A673 (cell line): ENCODE measurements at regions not wholly inside any gene's neighbourhood (a gene's known extent, or its start where the extent isn't known, plus 50 kb on each side); places are given as distances from the start of the nearest gene placed in this dataset.

Experiments used
- BruUV-seq: library from RNA; stranded (reverse); fragments of 400-500 nt; replicated peaks from 2 replicates; lab custom pipeline; 2021; lab: Mats Ljungman, UMichigan
- CTCF ChIA-PET: fragments of 300-600 bp; sonication (Branson Sonifier 250); formaldehyde crosslinking; loops from one replicate; lab custom pipeline; 2022; ENCODE audit warnings: antibody characterized with exemption; lab: Charles Lee
- POLR2A ChIA-PET: fragments of 300-600 bp; sonication (Branson Sonifier 250); formaldehyde crosslinking; loops from one replicate; lab custom pipeline; 2022; ENCODE audit warnings: antibody characterized with exemption; ENCODE audit not compliant: low non-redundant PET; lab: Charles Lee
- DNase-seq: peaks from one replicate; pipeline ENCODE4 v3.0.0-alpha.2; 2015; ENCODE audit warnings: low spot score
- H3K27ac ChIP-seq: fragments of 200-600 bp; sonication (generic); 2 replicates; pipeline ENCODE4 v1.5.1; 2016; ENCODE audit warnings: mixed run types, low read depth, mild to moderate bottlenecking, mixed read lengths, antibody characterized with exemption, low read length; ENCODE audit not compliant: poor library complexity, severe bottlenecking
- H3K27me3 ChIP-seq: fragments of 200-600 bp; sonication (generic); replicated peaks from 2 replicates; pipeline ENCODE4 v1.6.1; 2017; ENCODE audit warnings: mixed run types, low read depth, mild to moderate bottlenecking, mixed read lengths, antibody characterized with exemption, low read length; ENCODE audit not compliant: insufficient read depth, poor library complexity
- H3K36me3 ChIP-seq: fragments of 200-600 bp; sonication (generic); 2 replicates; pipeline ENCODE4 v1.6.1; 2016; ENCODE audit warnings: mixed run types, mild to moderate bottlenecking, mixed read lengths, antibody characterized with exemption, low read length; ENCODE audit not compliant: insufficient read depth, poor library complexity, severe bottlenecking
- H3K4me1 ChIP-seq: fragments of 200-600 bp; sonication (generic); 2 replicates; pipeline ENCODE4 v1.6.1; 2017; ENCODE audit warnings: mixed run types, mild to moderate bottlenecking, mixed read lengths, antibody characterized with exemption, low read length; ENCODE audit not compliant: insufficient read depth, poor library complexity, severe bottlenecking
- H3K4me3 ChIP-seq: fragments of 200-600 bp; sonication (generic); 2 replicates; pipeline ENCODE4 v1.5.1; 2016; ENCODE audit warnings: low read depth, mixed run types, mild to moderate bottlenecking, mixed read lengths, low read length; ENCODE audit not compliant: poor library complexity, severe bottlenecking
- H3K9me3 ChIP-seq: fragments of 200-600 bp; sonication (generic); 2 replicates; pipeline ENCODE4 v1.6.1; 2016; ENCODE audit warnings: mixed run types, low read depth, mild to moderate bottlenecking, mixed read lengths, antibody characterized with exemption, low read length; ENCODE audit not compliant: poor library complexity, severe bottlenecking
- EZH2 ChIP-seq: fragments of 200-600 bp; sonication (generic); IDR thresholded peaks from 2 replicates; pipeline ENCODE4 v1.6.1; 2017; ENCODE audit warnings: borderline replicate concordance, low read depth, mild to moderate bottlenecking, mixed read lengths, antibody characterized with exemption, low read length; ENCODE audit not compliant: poor library complexity, severe bottlenecking
- intact Hi-C: fragments of 100-400 bp; cut with micrococcal nuclease; formaldehyde crosslinking; loops from one replicate; pipeline ENCODE4 v1.10.0; 2022; ENCODE audit not compliant: unreplicated experiment
- TF ChIP-seq, protein P1 (sequence below): fragments of 300-800, 200-600 bp; sonication (generic); conservative IDR thresholded peaks from 2 replicates; pipeline ENCODE4 v1.5.1; 2017; ENCODE audit warnings: low read depth, mild to moderate bottlenecking, antibody characterized with exemption, low read length, moderate library complexity, mixed read lengths

DNA sequence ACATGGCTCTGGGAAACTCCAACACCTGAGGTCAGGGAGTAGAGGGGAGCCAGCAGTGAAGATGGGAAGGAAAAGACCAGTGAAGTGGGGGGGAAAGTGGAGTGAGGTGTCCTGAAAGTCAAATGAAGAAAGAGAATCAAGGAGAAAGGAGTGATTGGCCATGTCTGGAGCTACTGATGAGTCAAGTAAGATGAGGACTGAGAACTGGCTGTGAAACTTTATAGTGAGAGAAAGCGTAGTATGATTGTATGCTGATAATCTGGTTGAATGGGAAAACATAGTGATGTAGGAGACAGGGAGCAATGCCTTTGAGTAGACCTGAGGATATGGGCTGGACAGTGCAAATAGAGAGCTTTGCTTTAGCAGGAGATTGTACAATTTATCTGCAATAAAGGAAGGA is 183.6 kb upstream of the GMDS start:
- Histone ChIP-seq H3K4me1 (no peaks in the 10 kb centered on the region), H3K27me3 (no peaks in the 10 kb centered on the region), H3K27ac (no peak overlapping the region), H3K36me3 (no peaks in the 10 kb centered on the region), H3K4me3 (no peak overlapping the region), H3K9me3 (no peaks in the 10 kb centered on the region)
- TF ChIP-seq, protein P1, sequence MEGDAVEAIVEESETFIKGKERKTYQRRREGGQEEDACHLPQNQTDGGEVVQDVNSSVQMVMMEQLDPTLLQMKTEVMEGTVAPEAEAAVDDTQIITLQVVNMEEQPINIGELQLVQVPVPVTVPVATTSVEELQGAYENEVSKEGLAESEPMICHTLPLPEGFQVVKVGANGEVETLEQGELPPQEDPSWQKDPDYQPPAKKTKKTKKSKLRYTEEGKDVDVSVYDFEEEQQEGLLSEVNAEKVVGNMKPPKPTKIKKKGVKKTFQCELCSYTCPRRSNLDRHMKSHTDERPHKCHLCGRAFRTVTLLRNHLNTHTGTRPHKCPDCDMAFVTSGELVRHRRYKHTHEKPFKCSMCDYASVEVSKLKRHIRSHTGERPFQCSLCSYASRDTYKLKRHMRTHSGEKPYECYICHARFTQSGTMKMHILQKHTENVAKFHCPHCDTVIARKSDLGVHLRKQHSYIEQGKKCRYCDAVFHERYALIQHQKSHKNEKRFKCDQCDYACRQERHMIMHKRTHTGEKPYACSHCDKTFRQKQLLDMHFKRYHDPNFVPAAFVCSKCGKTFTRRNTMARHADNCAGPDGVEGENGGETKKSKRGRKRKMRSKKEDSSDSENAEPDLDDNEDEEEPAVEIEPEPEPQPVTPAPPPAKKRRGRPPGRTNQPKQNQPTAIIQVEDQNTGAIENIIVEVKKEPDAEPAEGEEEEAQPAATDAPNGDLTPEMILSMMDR, result no peak
- no peak for TF ChIP-seq EZH2
- ChIA-PET POLR2A (no interaction called here), CTCF (no interaction called here)
- intact Hi-C loops, result no loop called here
- no peak for DNase-seq
- no TSS peak for BruUV-seq

DNA sequence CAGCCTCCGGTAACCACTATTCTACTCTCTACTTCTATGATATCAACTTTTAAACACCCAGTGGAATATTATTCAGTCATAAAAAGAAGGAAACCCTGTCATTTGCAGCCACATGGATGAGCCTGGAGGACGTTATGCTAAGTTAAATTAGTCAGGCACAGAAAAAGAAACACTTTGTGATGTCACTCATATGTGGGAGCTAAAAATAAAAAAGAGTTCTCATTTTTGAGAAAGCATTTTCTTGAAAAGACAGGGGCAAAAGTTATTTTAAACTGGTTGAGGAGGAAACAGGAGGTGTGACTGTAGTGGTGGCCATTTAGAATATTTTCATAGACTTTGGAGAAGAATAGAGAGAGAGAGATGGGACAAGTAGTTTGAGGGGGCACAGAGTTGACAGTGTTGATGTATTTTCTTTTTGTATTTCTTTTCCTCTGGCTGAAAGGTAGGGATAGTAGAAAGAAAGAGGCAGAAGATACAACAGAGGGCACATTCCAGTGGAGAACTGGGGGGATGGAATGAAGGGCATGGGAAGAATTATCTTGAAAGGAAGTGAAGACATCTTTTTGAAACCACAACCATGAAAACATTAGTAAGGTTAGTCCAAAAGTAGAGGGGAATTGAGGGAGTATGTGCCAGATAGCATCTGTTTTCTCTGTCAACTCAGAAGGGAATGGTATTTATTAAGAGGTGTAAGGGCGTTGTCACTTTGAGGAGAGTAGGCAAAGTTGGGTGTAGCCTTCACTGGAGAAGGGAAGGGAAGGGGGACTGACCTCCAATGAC is 181.3 kb upstream of the GMDS start:
- no peaks in the 10 kb centered on the region for H3K9me3 ChIP-seq
- CTCF ChIA-PET, result no interaction called here
- H3K27me3 ChIP-seq, result no peaks in the 10 kb centered on the region
- POLR2A ChIA-PET, result no interaction called here
- TF ChIP-seq EZH2, result no peak
- TF ChIP-seq, protein P1, result no peak
- H3K36me3 ChIP-seq, result no peaks in the 10 kb centered on the region
- H3K27ac ChIP-seq, result no peak overlapping the region
- no peaks in the 10 kb centered on the region for H3K4me1 ChIP-seq
- DNase-seq, result no peak
- BruUV-seq, result no TSS peak
- H3K4me3 ChIP-seq, result no peak overlapping the region
- intact Hi-C loops, result no loop called here

DNA sequence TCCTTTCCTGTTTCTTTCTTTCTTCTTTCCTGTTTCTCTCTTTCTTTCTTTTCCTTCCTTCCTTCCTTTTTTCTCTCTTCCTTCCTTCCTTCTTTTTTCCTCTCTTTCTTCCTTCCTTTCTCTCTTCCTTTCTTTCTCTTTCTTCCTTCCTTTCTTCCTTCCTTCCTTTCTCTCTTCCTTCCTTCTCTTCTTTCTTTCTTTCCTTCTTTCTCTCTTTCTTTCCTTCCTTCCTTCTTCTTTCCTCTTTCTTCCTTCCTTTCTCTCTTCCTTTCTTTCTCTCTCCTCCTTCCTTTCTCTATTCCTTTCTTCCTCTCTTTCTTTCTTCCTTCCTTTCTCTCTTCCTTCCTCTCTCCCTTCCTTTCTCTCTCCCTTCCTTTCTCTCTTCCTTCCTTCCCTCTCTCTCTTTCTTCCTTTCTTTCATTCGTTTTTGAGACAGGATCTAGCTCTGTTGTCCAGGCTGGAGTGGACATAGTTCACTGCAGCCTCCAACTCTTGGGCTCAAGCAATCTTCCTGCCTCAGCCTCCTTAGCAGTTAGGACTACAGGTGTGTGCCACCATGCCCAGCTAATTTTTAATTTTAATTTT is 170.8 kb upstream of the GMDS start:
- no peaks in the 10 kb centered on the region for H3K27me3 ChIP-seq
- H3K4me3 ChIP-seq, result no peak overlapping the region
- POLR2A ChIA-PET, result no interaction called here
- CTCF ChIA-PET, result interaction anchor here (0.5 kb wide), 1 partner anchor 693 kb away, joined by 3 read pairs; no protein-coding TSS in a partner anchor
- H3K27ac ChIP-seq, result no peak overlapping the region
- TF ChIP-seq, protein P1, result no peak
- no peak for TF ChIP-seq EZH2
- H3K36me3 ChIP-seq, result no peaks in the 10 kb centered on the region
- no peaks in the 10 kb centered on the region for H3K9me3 ChIP-seq
- H3K4me1 ChIP-seq, result no peaks in the 10 kb centered on the region
- BruUV-seq, result no TSS peak
- intact Hi-C loops, result no loop called here
- DNase-seq, result no peak
